ENCODE measurements at regions not wholly inside any gene's neighbourhood (a gene's known extent, or its start where the extent isn't known, plus 50 kb on each side); places are given as distances from the start of the nearest gene placed in this dataset.

- TF ChIP-seq, protein P1, sequence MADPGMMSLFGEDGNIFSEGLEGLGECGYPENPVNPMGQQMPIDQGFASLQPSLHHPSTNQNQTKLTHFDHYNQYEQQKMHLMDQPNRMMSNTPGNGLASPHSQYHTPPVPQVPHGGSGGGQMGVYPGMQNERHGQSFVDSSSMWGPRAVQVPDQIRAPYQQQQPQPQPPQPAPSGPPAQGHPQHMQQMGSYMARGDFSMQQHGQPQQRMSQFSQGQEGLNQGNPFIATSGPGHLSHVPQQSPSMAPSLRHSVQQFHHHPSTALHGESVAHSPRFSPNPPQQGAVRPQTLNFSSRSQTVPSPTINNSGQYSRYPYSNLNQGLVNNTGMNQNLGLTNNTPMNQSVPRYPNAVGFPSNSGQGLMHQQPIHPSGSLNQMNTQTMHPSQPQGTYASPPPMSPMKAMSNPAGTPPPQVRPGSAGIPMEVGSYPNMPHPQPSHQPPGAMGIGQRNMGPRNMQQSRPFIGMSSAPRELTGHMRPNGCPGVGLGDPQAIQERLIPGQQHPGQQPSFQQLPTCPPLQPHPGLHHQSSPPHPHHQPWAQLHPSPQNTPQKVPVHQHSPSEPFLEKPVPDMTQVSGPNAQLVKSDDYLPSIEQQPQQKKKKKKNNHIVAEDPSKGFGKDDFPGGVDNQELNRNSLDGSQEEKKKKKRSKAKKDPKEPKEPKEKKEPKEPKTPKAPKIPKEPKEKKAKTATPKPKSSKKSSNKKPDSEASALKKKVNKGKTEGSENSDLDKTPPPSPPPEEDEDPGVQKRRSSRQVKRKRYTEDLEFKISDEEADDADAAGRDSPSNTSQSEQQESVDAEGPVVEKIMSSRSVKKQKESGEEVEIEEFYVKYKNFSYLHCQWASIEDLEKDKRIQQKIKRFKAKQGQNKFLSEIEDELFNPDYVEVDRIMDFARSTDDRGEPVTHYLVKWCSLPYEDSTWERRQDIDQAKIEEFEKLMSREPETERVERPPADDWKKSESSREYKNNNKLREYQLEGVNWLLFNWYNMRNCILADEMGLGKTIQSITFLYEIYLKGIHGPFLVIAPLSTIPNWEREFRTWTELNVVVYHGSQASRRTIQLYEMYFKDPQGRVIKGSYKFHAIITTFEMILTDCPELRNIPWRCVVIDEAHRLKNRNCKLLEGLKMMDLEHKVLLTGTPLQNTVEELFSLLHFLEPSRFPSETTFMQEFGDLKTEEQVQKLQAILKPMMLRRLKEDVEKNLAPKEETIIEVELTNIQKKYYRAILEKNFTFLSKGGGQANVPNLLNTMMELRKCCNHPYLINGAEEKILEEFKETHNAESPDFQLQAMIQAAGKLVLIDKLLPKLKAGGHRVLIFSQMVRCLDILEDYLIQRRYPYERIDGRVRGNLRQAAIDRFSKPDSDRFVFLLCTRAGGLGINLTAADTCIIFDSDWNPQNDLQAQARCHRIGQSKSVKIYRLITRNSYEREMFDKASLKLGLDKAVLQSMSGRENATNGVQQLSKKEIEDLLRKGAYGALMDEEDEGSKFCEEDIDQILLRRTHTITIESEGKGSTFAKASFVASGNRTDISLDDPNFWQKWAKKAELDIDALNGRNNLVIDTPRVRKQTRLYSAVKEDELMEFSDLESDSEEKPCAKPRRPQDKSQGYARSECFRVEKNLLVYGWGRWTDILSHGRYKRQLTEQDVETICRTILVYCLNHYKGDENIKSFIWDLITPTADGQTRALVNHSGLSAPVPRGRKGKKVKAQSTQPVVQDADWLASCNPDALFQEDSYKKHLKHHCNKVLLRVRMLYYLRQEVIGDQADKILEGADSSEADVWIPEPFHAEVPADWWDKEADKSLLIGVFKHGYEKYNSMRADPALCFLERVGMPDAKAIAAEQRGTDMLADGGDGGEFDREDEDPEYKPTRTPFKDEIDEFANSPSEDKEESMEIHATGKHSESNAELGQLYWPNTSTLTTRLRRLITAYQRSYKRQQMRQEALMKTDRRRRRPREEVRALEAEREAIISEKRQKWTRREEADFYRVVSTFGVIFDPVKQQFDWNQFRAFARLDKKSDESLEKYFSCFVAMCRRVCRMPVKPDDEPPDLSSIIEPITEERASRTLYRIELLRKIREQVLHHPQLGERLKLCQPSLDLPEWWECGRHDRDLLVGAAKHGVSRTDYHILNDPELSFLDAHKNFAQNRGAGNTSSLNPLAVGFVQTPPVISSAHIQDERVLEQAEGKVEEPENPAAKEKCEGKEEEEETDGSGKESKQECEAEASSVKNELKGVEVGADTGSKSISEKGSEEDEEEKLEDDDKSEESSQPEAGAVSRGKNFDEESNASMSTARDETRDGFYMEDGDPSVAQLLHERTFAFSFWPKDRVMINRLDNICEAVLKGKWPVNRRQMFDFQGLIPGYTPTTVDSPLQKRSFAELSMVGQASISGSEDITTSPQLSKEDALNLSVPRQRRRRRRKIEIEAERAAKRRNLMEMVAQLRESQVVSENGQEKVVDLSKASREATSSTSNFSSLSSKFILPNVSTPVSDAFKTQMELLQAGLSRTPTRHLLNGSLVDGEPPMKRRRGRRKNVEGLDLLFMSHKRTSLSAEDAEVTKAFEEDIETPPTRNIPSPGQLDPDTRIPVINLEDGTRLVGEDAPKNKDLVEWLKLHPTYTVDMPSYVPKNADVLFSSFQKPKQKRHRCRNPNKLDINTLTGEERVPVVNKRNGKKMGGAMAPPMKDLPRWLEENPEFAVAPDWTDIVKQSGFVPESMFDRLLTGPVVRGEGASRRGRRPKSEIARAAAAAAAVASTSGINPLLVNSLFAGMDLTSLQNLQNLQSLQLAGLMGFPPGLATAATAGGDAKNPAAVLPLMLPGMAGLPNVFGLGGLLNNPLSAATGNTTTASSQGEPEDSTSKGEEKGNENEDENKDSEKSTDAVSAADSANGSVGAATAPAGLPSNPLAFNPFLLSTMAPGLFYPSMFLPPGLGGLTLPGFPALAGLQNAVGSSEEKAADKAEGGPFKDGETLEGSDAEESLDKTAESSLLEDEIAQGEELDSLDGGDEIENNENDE (IDR thresholded peaks at IDR 0.05; ENCODE audit: insufficient replicate concordance, low read length): no peak
- TF ChIP-seq MAFK (IDR thresholded peaks at IDR 0.05; ENCODE audit: low read depth, low read length) (no peak), RXRA (IDR thresholded peaks at IDR 0.05; ENCODE audit: insufficient read depth, low read depth, low read length) (no peak), BRCA1 (IDR thresholded peaks at IDR 0.05; ENCODE audit: low read depth, low read length) (no peak), GTF2F1 (IDR thresholded peaks at IDR 0.05; ENCODE audit: borderline replicate concordance, low read depth, low read length) (no peak), SIX5 (IDR thresholded peaks at IDR 0.05; ENCODE audit: low read depth, low read length) (no peak), ZNF274 (IDR thresholded peaks at IDR 0.05; ENCODE audit: borderline replicate concordance, extremely low read depth, low read length) (no peak), E2F6 (IDR thresholded peaks at IDR 0.05) (no peak)
Measured at GRCh38 chr7:54653905-54654304, 105.1 kb downstream of the SEC61G start (continued).
